ENCODE measurements at regions not wholly inside any gene's neighbourhood (a gene's known extent, or its start where the extent isn't known, plus 50 kb on each side); places are given as distances from the start of the nearest gene placed in this dataset.

GRCh38 chr21:43301409-43302061, 125.4 kb downstream of the SIK1 start:
- no peak for DNase-seq

- no peak for DNase-seq
Measured at GRCh38 chr21:43300496-43301408, 126.2 kb downstream of the SIK1 start.

- DNase-seq, result no peak
Measured at GRCh38 chr21:43299441-43300277, 127.3 kb downstream of the SIK1 start.

- no peak for DNase-seq
Measured at GRCh38 chr21:43298546-43299440, 128.1 kb downstream of the SIK1 start.

GRCh38 chr21:43297989-43298388, 128.9 kb downstream of the SIK1 start:
- DNase-seq, result no peak

GRCh38 chr21:43297391-43297981, 128.7 kb downstream of the CRYAA start:
- DNase-seq, result no peak

GRCh38 chr21:43295066-43295958, 126.5 kb downstream of the CRYAA start:
- DNase-seq, result no peak

- no peak for DNase-seq
Measured at GRCh38 chr21:43294194-43294902, 125.5 kb downstream of the CRYAA start.

GRCh38 chr21:43292866-43293142, 124.0 kb downstream of the CRYAA start:
- DNase-seq, result no peak

- DNase-seq, result no peak
Measured at GRCh38 chr21:43292041-43292865, 123.4 kb downstream of the CRYAA start.

GRCh38 chr21:43291347-43291950, 122.6 kb downstream of the CRYAA start:
- DNase-seq, result no peak

GRCh38 chr21:43290421-43291346, 121.9 kb downstream of the CRYAA start:
- no peak for DNase-seq

- no peak for DNase-seq
Measured at GRCh38 chr21:43289966-43290365, 121.2 kb downstream of the CRYAA start.

- DNase-seq, result no peak
Measured at GRCh38 chr21:43289442-43289841, 120.6 kb downstream of the CRYAA start.

- peak; percentile 84 for DNase-seq
Measured at GRCh38 chr21:43287795-43288755, 119.3 kb downstream of the CRYAA start.

- DNase-seq, result peak; percentile 57
Measured at GRCh38 chr21:43287111-43287760, 118.4 kb downstream of the CRYAA start.
